HG03039 (cell line): ENCODE measurements at regions not wholly inside any gene's neighbourhood (a gene's known extent, or its start where the extent isn't known, plus 50 kb on each side); places are given as distances from the start of the nearest gene placed in this dataset.
"Not testable (repeated sequence)": the region's sequence is repeated elsewhere in the genome, so short reads cannot be mapped to it uniquely, and the experiment has no call there.

ENCODE experiments used
- ATAC-seq: cut with Tn5 transposase; IDR thresholded peaks from one replicate; pipeline ENCODE4 v1.9.1; 2021; ENCODE audit warnings: mild to moderate bottlenecking, moderate library complexity; ENCODE audit not compliant: unreplicated experiment

- no peak for ATAC-seq
These were observed 445.1 kb upstream of the CDH20 start for GRCh38 chr18:60888071-60888624.

GRCh38 chr18:60889442-60889841 is 443.8 kb upstream of the CDH20 start:
- ATAC-seq, result no peak

- no peak for ATAC-seq
These were observed 441.3 kb upstream of the CDH20 start for GRCh38 chr18:60891936-60892335.

- ATAC-seq, result no peak
These were observed 440.8 kb upstream of the CDH20 start for GRCh38 chr18:60892441-60892840.

- no peak for ATAC-seq
These were observed 440.4 kb upstream of the CDH20 start for GRCh38 chr18:60892855-60893254.

GRCh38 chr18:60893355-60894097 is 439.7 kb upstream of the CDH20 start:
- ATAC-seq, result no peak

- ATAC-seq, result no peak
These were observed 438.8 kb upstream of the CDH20 start for GRCh38 chr18:60894254-60894945.

- no peak for ATAC-seq
These were observed 438.0 kb upstream of the CDH20 start for GRCh38 chr18:60895181-60895580.

- ATAC-seq, result no peak
These were observed 435.1 kb upstream of the CDH20 start for GRCh38 chr18:60898111-60898510.

- no peak for ATAC-seq
These were observed 427.5 kb upstream of the CDH20 start for GRCh38 chr18:60905699-60906098.

- no peak for ATAC-seq
These were observed 422.7 kb upstream of the CDH20 start for GRCh38 chr18:60910534-60910933.

GRCh38 chr18:60911504-60911903 is 421.7 kb upstream of the CDH20 start:
- ATAC-seq, result no peak

- ATAC-seq, result no peak
These were observed 418.1 kb upstream of the CDH20 start for GRCh38 chr18:60915160-60915559.

GRCh38 chr18:60918862-60919261 is 414.4 kb upstream of the CDH20 start:
- not testable (repeated sequence) for ATAC-seq

- ATAC-seq, result no peak
These were observed 407.3 kb upstream of the CDH20 start for GRCh38 chr18:60925892-60926291.

GRCh38 chr18:60929966-60930365 is 403.3 kb upstream of the CDH20 start:
- no peak for ATAC-seq

GRCh38 chr18:60935041-60935910 is 398.0 kb upstream of the CDH20 start:
- no peak for ATAC-seq

GRCh38 chr18:60936101-60936500 is 397.1 kb upstream of the CDH20 start:
- no peak for ATAC-seq

GRCh38 chr18:60943297-60943696 is 389.9 kb upstream of the CDH20 start:
- no peak for ATAC-seq

GRCh38 chr18:60950634-60951033 is 382.6 kb upstream of the CDH20 start:
- ATAC-seq, result no peak

- ATAC-seq, result no peak
These were observed 382.1 kb upstream of the CDH20 start for GRCh38 chr18:60951091-60951490.
